Brain microvascular endothelial cell (primary cell): ENCODE measurements at regions not wholly inside any gene's neighbourhood (a gene's known extent, or its start where the extent isn't known, plus 50 kb on each side); places are given as distances from the start of the nearest gene placed in this dataset.

ENCODE experiments used
- DNase-seq: peaks from one replicate; pipeline ENCODE4 v3.0.0-alpha.2; 2020
- H3K27ac ChIP-seq: fragments of 250-450 bp; sonication (Bioruptor Pico); 2 replicates; pipeline ENCODE4 v1.5.1; 2020; ENCODE audit warnings: mild to moderate bottlenecking, moderate library complexity
- H3K27me3 ChIP-seq: fragments of 250-450 bp; sonication (Bioruptor Pico); replicated peaks from 2 replicates; pipeline ENCODE4 v1.5.1; 2020; ENCODE audit warnings: mild to moderate bottlenecking
- H3K36me3 ChIP-seq: fragments of 250-450 bp; sonication (Bioruptor Pico); replicated peaks from 2 replicates; pipeline ENCODE4 v1.5.1; 2020; ENCODE audit warnings: mild to moderate bottlenecking
- H3K4me3 ChIP-seq: 2 replicates; pipeline ENCODE4 v1.5.1; 2011; ENCODE audit warnings: low read depth, mild to moderate bottlenecking, control low read depth, low read length, moderate library complexity
- in situ Hi-C: cut with HindIII; loops from 2 replicates; pipeline ENCODE4 v1.10.0; 2017; ENCODE audit warnings: low sequenced_read_pairs, low pct_ligation_motif_present
- TF ChIP-seq, protein P1 (sequence below): IDR thresholded peaks from 2 replicates; pipeline ENCODE4 v1.5.1; 2011; ENCODE audit warnings: low read depth, mild to moderate bottlenecking, moderate library complexity, low read length, control low read depth, inconsistent platforms; ENCODE audit errors: missing control alignments

DNA sequence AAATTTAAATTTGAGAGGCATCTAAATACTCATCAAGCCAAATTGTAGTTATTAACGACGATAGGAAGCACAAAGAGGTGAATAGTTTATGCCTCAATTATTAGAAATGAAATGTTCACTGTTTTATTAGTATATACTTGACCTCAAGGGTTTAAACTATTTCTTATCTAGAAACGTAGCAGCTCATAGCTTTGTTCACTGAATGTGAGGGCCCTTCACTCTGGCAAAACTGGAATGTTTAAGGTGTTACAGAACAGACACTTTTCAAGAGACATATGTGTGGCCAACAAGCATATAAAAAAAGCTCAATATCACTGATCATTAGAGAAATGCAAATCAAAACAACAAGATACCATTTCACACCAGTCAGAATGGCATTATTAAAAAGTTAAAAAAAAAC is 151.2 kb upstream of the KCNN2 start:
- H3K27ac ChIP-seq, result no peak overlapping the region
- in situ Hi-C loops, result no loop called here
- no peaks in the 10 kb centered on the region for H3K27me3 ChIP-seq
- no peak overlapping the region for H3K4me3 ChIP-seq
- TF ChIP-seq, protein P1, sequence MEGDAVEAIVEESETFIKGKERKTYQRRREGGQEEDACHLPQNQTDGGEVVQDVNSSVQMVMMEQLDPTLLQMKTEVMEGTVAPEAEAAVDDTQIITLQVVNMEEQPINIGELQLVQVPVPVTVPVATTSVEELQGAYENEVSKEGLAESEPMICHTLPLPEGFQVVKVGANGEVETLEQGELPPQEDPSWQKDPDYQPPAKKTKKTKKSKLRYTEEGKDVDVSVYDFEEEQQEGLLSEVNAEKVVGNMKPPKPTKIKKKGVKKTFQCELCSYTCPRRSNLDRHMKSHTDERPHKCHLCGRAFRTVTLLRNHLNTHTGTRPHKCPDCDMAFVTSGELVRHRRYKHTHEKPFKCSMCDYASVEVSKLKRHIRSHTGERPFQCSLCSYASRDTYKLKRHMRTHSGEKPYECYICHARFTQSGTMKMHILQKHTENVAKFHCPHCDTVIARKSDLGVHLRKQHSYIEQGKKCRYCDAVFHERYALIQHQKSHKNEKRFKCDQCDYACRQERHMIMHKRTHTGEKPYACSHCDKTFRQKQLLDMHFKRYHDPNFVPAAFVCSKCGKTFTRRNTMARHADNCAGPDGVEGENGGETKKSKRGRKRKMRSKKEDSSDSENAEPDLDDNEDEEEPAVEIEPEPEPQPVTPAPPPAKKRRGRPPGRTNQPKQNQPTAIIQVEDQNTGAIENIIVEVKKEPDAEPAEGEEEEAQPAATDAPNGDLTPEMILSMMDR, result no peak
- no peak for DNase-seq
- no peaks in the 10 kb centered on the region for H3K36me3 ChIP-seq

DNA sequence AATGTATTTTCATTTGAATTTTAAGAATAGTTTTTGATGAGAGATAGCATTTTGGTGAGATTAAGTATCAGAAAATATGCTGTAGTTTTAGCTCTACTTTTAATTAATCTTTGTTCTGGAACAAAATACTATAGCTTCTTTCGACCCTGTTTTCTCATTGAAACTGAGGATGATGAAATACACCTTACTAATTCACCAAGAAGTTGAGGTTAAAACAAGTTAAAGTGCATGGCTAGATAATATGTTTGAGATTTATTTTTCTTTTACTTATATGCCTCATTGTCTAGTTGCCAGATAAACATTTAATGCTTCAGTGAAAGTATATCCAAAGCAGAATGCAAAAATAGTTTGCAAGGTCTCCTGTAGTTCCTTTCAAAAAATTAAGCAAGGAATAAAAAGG is 140.1 kb upstream of the KCNN2 start:
- in situ Hi-C loops, result no loop called here
- DNase-seq, result no peak
- no peaks in the 10 kb centered on the region for H3K27me3 ChIP-seq
- H3K36me3 ChIP-seq, result no peaks in the 10 kb centered on the region
- TF ChIP-seq, protein P1, result no peak
- H3K4me3 ChIP-seq, result no peak overlapping the region
- no peak overlapping the region for H3K27ac ChIP-seq

DNA sequence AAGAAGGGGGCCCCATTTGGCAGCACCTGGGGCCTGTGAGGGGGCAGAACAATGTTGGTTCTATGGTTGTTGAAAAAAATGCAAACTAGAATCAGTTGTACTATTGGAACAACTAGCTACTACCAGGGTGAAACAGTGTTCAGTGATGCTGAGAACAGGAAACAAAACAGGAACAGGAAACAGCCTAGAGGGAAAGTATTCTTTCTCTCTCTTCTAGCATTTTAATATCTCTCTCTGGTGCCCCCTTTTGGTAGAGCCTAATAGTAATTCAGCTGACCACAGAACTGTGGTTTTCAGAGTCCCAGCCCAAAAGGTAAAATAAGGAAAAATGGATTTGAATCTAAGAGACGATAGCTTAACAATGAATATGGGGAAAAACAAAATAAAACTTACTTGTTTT is 138.0 kb upstream of the KCNN2 start:
- H3K27ac ChIP-seq, result no peak overlapping the region
- TF ChIP-seq, protein P1, result peak; percentile 39
- in situ Hi-C loops, result no loop called here
- H3K27me3 ChIP-seq, result no peaks in the 10 kb centered on the region
- H3K4me3 ChIP-seq, result no peak overlapping the region
- DNase-seq, result peak; percentile 20
- no peaks in the 10 kb centered on the region for H3K36me3 ChIP-seq

DNA sequence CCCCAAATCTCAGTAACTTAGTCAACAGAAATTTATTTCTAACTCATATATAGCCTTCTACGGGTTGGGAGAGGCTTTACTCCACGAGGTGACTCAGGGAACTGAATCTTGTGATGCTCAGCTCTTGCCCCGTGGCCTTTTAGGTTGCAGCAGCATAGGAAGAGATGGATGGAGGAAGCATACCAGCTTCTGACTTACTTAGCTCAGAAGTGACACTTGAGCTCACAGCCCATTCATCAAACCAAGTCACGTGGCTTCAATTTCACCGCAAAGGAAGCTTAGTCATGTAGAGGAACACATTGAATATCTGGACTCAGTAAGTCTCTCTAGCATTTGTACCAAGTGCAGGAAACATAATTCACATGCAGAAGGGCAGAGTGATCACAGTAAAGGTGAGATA is 124.1 kb upstream of the KCNN2 start:
- in situ Hi-C loops, result no loop called here
- Histone ChIP-seq H3K27ac (no peak overlapping the region), H3K27me3 (no peaks in the 10 kb centered on the region), H3K36me3 (no peaks in the 10 kb centered on the region), H3K4me3 (no peak overlapping the region)
- peak; percentile 34 for DNase-seq
- TF ChIP-seq, protein P1, result no peak

DNA sequence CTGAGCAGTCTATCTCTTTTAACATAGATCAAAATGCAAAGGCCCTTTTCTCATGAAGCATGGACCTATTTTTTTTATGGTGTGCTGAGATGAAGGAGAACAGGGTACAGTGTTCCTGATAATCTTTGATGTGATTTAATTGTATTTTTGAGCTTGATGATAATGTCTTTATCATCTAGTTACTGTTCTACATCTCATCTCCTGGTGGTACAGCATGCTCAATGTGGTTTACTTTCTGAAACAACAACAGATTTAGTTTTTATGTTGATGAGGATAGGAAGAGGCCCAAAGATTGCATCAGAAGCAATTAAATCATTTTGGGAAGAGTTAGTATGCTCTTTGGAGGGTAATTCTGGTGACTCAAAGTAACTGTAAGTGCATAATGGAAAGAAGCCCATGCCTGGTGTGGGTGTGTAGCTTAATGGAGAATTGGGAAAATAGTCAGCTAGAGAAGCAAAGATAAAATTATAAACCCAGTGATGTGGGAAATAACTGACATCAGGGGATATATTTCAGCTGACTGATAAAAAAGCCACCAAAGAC is 123.0 kb upstream of the KCNN2 start:
- Histone ChIP-seq H3K36me3 (no peaks in the 10 kb centered on the region), H3K27me3 (no peaks in the 10 kb centered on the region), H3K4me3 (no peak overlapping the region), H3K27ac (no peak overlapping the region)
- no peak for DNase-seq
- TF ChIP-seq, protein P1, result no peak
- in situ Hi-C loops, result no loop called here

DNA sequence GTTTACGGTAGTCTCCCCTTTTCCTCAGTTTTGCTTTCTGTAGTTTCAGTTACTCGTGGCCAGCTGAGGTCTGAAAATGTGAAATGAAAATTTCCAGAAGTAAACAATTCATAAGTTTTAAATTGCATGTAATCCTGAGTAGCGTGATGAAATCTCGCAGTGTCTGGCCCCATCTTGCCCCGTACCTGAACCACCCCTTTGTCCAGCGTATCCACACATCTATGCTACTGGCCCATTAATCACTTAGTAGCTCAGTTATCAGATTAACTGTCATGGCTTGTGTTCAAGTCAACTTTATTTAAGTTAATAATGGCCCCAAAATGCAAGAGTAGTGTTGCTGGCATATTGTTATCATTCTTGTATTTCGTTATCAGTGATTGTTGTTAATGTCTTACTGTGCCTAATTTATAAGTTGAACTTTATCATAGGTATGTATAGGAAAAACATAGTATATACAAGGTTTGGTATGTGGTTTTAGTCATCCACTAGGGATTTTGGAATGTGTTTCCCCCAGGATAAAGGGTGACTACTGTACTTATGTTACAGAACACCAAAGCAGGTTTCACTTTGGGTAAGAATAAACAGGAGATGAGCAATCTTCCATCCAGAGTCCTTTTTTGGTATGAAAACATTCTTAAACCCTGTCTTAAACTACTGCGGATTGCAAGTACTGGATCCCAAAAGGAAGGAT is 118.4 kb upstream of the KCNN2 start:
- in situ Hi-C loops, result no loop called here
- TF ChIP-seq, protein P1, result no peak
- Histone ChIP-seq H3K4me3 (no peak overlapping the region), H3K27me3 (no peaks in the 10 kb centered on the region), H3K27ac (peak overlapping the region; percentile 71), H3K36me3 (no peaks in the 10 kb centered on the region)
- DNase-seq, result peak; percentile 33
